NCI-H524 (cell line): ENCODE measurements at regions not wholly inside any gene's neighbourhood (a gene's known extent, or its start where the extent isn't known, plus 50 kb on each side); places are given as distances from the start of the nearest gene placed in this dataset.
"Not testable (repeated sequence)": the region's sequence is repeated elsewhere in the genome, so short reads cannot be mapped to it uniquely, and the experiment has no call there.

ENCODE experiments used
- DNase-seq, 2 experiments: peaks; one replicate each; lab custom pipeline; 2025; lab: John Stamatoyannopoulos, UW

DNA sequence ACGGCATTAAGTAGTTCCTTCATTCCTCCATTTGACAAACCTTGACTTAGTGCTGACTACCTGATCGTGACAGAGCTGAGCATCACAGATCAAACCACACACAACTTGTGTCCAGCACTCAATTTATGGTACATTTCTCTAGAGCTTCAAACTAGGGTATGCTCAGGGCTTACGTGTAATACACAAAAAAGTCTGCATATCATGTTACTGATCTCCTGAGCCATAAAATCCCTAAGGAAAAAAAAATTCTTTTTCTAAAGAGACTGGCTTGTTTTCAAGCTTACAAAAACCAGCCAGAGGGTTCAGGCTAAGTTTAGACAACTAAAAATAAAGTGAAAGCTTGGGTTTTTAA is 88.0 kb upstream of the ALKAL2 start:
- DNase-seq: no peak

- no peak for DNase-seq
Observed at GRCh38 chr2:375270-375955, 87.5 kb upstream of the ALKAL2 start.

GRCh38 chr2:368386-368785 is 80.5 kb upstream of the ALKAL2 start:
- no peak for DNase-seq

- no peak for DNase-seq
Observed at GRCh38 chr2:367246-367645, 79.4 kb upstream of the ALKAL2 start.

- DNase-seq: no peak
Observed at GRCh38 chr2:366706-367105, 78.8 kb upstream of the ALKAL2 start.

DNA sequence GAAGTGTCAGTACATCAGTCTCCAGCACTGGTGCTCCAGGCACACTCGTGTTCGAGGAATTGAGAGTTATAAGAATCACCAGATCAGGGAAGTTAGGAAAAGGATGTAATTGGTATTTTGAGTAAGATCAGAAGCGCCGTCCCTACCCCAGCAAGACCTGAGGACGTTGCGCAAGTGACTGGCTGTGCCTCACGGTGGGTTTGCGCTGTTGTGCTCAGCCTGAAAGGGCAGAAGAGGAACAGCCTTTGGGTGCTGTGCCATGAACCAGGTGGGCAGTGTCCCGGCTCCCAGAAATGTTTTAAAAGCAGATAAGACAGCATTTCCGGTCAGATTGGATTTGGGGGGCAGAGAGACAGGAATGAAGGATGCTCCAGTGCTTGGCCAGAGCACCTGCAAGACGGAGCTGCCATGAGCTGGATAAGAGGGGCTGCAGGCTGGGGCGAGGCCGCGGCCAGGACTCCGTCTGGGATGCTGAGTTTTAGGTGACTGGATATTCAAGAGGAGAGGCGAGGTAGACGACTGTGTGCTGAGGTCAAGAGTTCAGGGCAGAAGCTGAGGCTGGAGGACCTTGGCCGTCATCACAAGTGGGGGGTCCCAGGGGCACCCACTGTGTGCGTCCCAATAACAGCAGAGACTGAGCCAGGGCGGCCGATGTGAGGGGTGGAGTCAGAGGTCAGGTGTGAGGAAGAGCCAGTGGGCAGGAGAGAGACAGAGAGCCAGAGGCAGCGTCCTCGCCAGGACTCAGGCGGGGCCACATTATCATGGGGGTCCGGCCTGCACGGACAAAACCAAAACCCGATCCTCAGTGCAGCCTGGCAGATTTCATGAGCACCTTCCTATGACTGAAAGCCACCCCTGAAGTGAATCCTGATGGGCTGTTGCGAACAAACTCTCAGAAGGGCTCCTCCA is 77.7 kb upstream of the ALKAL2 start:
- no peak for DNase-seq

GRCh38 chr2:363824-364470 is 76.1 kb upstream of the ALKAL2 start:
- DNase-seq: no peak

- no peak for DNase-seq
Observed at GRCh38 chr2:362924-363323, 75.0 kb upstream of the ALKAL2 start.

- DNase-seq: no peak
Observed at GRCh38 chr2:360124-360523, 72.2 kb upstream of the ALKAL2 start.

- no peak for DNase-seq
Observed at GRCh38 chr2:359047-359446, 71.2 kb upstream of the ALKAL2 start.

DNA sequence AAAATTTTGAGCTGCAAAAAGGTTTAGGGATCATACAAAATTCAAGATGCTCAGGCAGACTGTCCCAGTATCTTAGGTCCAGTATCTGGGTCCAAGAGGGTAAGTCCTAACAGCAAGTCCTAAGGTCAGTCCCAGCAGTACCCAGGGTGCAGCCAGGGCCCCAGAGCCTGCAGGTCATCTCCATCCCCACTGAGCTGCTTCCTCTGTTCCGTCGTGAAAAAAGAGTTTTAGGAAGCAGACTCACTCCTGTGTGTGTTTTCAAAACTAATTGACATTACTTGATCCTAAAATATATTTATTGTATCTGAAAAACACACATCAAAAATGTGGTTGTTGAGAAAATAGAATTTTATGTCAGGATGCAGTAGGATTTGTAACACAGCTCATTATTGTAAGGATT is 69.9 kb upstream of the ALKAL2 start:
- DNase-seq: no peak

- DNase-seq: not testable (repeated sequence)
Observed at GRCh38 chr2:356304-356703, 68.4 kb upstream of the ALKAL2 start.

DNA sequence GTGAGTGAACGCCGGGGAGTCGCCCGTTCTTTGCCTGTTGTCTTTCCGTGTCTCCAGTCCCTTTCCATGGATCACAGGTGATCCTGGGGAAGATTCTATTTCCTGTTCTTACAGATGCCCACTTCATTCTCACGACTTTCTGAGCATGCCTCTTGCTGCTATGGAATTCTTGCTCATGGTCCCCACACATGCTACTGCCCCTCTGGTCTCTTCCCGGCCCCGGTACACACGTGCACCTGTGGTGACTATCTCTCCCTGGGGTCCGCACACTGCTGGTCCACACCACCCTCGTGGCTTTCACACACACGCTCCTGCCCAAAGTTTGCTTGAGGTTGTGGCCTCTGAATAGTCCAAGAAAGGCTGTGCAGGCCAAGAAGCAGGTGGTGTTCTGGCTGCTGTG is 67.9 kb upstream of the ALKAL2 start:
- no peak for DNase-seq

GRCh38 chr2:352696-353095 is 64.8 kb upstream of the ALKAL2 start:
- DNase-seq: no peak

DNA sequence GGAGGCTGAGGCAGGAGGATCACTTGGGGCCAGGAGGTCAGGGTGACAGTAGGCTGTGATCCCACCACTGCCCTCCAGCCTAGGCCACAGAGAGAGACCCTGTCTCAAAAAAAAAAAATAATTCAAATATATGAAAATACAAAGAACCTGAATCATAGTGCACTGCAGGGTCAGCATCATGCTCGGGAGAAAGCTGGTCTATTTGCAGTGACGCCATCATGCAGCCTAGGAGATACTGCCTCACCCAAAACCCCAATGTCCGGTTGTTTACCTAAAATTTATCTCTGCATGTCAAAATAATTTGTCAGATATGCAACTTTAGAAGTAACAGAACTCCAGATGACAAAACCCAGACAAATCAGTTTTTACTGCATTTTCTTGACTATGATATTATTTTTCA is 61.5 kb upstream of the ALKAL2 start:
- DNase-seq: no peak

GRCh38 chr2:348361-348916 is 60.5 kb upstream of the ALKAL2 start:
- DNase-seq: no peak

DNA sequence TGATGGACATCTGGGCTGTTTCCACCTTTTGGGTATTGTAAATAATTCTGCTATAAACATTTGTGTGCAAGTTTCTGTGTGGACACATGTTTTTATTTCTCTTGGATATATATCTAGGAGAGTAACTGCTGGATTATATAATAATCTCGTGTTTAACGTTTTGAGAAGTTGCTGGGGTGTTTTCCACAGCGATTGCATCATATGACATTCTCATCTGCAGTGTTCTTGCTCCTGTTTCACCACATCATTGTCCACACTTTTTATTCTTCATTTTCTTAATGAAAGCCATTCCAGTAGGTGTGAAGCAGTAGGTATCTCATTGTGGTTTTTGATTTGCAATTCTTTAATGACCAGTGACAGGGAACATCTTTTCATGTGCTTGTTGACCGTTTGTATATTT is 56.9 kb upstream of the ALKAL2 start:
- DNase-seq: no peak

DNA sequence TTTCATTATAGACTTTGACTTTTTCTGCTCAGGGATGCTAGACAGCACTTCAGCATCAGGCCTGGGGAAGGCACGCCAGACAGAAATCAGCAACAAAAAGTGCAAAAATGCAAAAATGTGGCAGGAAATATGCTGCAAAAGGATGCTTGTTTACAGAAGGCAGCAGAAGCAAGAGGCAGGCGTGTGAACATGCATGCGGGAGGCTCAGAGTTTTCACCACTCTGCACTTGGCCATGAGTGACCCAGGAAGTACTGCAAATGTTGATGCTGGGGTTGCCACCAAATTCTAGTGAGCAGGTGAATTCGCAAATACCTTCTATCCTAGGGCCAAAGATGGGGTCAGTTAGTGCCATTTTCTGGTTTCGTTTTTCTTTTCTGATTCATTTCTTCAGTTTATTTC is 55.5 kb upstream of the ALKAL2 start:
- DNase-seq: no peak

GRCh38 chr2:341912-342311 is 54.0 kb upstream of the ALKAL2 start:
- no peak for DNase-seq

DNA sequence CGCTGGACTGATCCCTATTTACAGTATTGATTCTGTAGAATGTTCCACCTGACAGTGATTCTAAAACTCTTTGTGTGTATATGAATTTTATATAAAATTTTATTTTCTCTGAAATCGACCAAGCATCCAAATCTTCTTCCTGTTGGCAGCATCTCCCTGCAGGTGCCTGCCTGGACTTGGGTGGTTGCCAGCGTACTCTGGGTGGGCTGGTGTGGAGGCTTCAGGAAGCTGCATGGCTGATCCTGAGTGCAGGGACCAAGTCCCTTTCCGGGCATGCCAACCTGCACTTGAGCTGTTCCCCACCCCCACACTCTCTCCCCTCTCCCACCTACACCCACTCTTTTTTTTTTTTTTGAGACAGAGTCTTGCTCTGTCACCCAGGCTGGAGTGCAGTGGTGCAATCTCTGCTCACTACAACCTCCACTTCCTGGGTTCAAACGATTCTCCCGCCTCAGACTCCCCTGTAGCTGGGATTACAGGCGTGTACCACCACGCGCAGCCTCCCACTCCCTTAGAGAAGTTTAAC is 53.2 kb upstream of the ALKAL2 start:
- no peak for DNase-seq
